Nephron (organoid): ENCODE measurements at regions not wholly inside any gene's neighbourhood (a gene's known extent, or its start where the extent isn't known, plus 50 kb on each side); places are given as distances from the start of the nearest gene placed in this dataset.

Experiments used
- H3K27ac Mint-ChIP-seq, 3 experiments: 2 replicates each; pipeline ENCODE4 v1.8.0; 2020; ENCODE audit warnings: mixed read lengths in 3 of 3, mild to moderate bottlenecking in 2 of 3, moderate library complexity in 1 of 3
- H3K27me3 Mint-ChIP-seq: 2 replicates; pipeline ENCODE4 v1.8.0; 2021; ENCODE audit warnings: low read depth, mild to moderate bottlenecking, moderate library complexity, mixed read lengths
- H3K36me3 Mint-ChIP-seq: 2 replicates; pipeline ENCODE4 v1.8.0; 2020; ENCODE audit warnings: low read depth, mixed read lengths
- H3K4me1 Mint-ChIP-seq: 2 replicates; pipeline ENCODE4 v1.8.0; 2020; ENCODE audit warnings: mixed read lengths
- H3K4me3 Mint-ChIP-seq, 3 experiments: 2 replicates each; pipeline ENCODE4 v1.8.0; 2020; ENCODE audit warnings: mild to moderate bottlenecking in 3 of 3, mixed read lengths in 3 of 3, moderate library complexity in 2 of 3
- H3K9me3 Mint-ChIP-seq: 2 replicates; pipeline ENCODE4 v1.8.0; 2020; ENCODE audit warnings: mixed read lengths
- TF ChIP-seq, protein P1 (sequence below), 3 experiments: fragments of 200-600 bp; sonication (generic); IDR thresholded peaks; one replicate each; pipeline ENCODE4 v1.5.0; 2021; ENCODE audit warnings: antibody characterized with exemption in 3 of 3; ENCODE audit not compliant: unreplicated experiment in 3 of 3

DNA sequence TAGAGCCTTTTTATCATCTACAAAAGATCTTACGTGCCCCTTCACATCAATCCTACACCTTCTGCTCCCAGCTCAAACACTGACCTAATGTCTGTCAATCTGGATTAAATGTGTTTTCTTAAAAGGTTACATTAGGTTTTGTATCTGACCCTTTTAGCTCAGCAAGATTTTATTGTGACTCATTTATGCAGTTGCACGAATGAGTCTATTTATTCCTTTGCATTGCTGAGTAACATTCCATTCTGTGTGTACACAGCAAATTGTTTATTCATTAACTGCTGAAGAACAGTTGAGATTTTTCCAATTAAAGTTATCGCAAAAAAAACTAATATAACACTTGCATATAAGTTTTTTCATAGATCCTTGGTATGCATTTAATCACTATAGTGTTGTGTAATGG lies 253.9 kb upstream of the GPC6 start:
- H3K36me3 Mint-ChIP-seq = no peaks in the 10 kb centered on the region
- TF ChIP-seq, protein P1, sequence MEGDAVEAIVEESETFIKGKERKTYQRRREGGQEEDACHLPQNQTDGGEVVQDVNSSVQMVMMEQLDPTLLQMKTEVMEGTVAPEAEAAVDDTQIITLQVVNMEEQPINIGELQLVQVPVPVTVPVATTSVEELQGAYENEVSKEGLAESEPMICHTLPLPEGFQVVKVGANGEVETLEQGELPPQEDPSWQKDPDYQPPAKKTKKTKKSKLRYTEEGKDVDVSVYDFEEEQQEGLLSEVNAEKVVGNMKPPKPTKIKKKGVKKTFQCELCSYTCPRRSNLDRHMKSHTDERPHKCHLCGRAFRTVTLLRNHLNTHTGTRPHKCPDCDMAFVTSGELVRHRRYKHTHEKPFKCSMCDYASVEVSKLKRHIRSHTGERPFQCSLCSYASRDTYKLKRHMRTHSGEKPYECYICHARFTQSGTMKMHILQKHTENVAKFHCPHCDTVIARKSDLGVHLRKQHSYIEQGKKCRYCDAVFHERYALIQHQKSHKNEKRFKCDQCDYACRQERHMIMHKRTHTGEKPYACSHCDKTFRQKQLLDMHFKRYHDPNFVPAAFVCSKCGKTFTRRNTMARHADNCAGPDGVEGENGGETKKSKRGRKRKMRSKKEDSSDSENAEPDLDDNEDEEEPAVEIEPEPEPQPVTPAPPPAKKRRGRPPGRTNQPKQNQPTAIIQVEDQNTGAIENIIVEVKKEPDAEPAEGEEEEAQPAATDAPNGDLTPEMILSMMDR (IDR thresholded peaks at IDR 0.05; ENCODE audit: unreplicated experiment in 3 of 3) = no peak
- no peaks in the 10 kb centered on the region for H3K9me3 Mint-ChIP-seq
- H3K4me1 Mint-ChIP-seq = no peaks in the 10 kb centered on the region
- H3K4me3 Mint-ChIP-seq = no peak overlapping the region
- no peaks in the 10 kb centered on the region for H3K27me3 Mint-ChIP-seq
- peak overlapping the region in 1 of 3 experiments; percentile 14 for H3K27ac Mint-ChIP-seq

DNA sequence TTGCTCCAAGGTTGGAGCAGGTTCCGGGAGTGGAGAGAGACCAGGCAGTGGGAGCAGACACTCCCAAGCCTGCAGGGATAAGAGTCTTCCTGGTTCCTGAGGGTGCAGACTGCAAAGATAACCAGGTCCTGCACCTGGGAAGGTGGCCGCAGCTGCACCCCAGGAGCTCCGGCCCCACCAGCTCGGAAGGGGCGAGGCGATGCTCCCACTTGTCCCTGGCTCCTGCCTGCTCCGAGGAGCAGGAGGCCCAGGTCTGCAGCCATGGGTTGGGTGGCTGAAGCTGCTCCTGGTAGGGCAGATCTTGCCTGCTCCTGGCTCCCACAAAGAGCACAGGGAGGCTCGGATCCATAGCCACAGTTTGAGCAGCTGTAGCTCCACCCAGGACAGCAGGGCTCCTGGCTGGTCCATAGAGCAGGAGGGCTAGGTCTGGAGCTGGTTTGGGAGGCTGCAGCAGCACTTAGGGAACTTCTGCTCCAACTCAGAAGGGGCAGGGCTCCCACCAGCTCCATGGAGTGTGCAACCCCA lies 251.6 kb upstream of the GPC6 start:
- Mint-ChIP-seq H3K36me3 (no peaks in the 10 kb centered on the region), H3K9me3 (no peaks in the 10 kb centered on the region), H3K27me3 (no peaks in the 10 kb centered on the region), H3K4me3 (no peak overlapping the region), H3K27ac (no peak overlapping the region), H3K4me1 (no peaks in the 10 kb centered on the region)
- TF ChIP-seq, protein P1 (IDR thresholded peaks at IDR 0.05; ENCODE audit: unreplicated experiment in 3 of 3) = no peak

DNA sequence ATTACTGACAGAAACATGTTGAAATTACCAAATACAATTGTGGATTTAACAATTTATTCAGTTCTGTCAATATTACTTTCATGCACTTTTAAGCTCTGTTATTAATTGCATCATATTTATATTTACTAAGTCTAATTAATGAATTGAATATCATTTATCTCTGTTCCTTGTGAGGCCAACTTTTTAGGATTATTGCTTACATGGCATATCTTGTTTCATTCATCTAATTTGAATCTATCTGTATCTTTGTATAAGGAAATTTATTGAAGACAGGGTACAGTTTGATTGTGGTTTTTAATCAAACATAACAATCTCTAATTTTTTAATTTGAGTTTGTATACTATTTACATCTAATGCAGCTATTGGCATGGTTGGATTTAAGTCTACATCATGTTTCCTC lies 249.9 kb upstream of the GPC6 start:
- TF ChIP-seq, protein P1 (IDR thresholded peaks at IDR 0.05; ENCODE audit: unreplicated experiment in 3 of 3) = no peak
- Mint-ChIP-seq H3K36me3 (no peaks in the 10 kb centered on the region), H3K9me3 (no peaks in the 10 kb centered on the region), H3K4me1 (no peaks in the 10 kb centered on the region), H3K27me3 (no peaks in the 10 kb centered on the region), H3K27ac (no peak overlapping the region), H3K4me3 (no peak overlapping the region)

DNA sequence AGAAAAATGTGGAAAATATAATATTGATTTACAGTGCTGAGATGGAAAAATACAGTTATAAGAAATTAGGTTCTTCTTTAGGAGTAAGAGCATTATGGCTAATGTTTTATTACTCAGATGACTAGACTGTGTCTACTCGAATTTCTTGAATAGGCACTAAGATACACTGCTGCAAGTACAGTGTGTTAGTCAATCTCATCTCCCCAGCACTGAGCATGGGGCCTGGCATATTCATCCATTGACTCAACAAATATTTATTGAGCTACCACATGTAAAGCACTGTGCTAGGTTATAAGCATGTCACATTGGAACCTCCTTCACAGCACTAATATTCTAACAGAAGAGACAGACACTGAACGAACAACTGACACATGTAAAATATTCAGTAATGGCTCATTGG lies 242.5 kb upstream of the GPC6 start:
- TF ChIP-seq, protein P1 (IDR thresholded peaks at IDR 0.05; ENCODE audit: unreplicated experiment in 3 of 3) = no peak
- Mint-ChIP-seq H3K27ac (no peak overlapping the region), H3K27me3 (no peaks in the 10 kb centered on the region), H3K36me3 (no peaks in the 10 kb centered on the region), H3K4me1 (no peaks in the 10 kb centered on the region), H3K4me3 (no peak overlapping the region), H3K9me3 (peaks cover 4% of the 10 kb centered on the region)

DNA sequence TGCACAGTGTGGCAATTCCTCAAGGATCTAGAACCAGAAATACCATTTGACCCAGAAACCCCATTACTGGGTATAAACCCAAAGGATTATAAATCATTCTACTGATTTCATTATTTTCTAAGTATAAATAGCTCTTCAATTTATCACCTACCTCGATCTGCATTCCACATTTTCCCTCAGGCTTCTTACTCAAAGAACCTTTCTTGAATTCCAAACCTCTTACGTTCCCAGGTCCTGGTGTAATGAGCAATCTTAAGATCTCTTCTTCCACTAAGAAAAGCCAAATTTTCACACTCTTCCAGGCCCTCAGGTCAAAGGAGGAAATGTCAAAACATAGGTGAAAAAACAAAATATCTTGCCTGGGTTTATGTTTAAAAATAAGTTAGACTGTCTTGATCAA lies 237.3 kb upstream of the GPC6 start:
- no peaks in the 10 kb centered on the region for H3K4me1 Mint-ChIP-seq
- TF ChIP-seq, protein P1 (IDR thresholded peaks at IDR 0.05; ENCODE audit: unreplicated experiment in 3 of 3) = no peak
- no peaks in the 10 kb centered on the region for H3K36me3 Mint-ChIP-seq
- peaks cover 13% of the 10 kb centered on the region for H3K9me3 Mint-ChIP-seq
- H3K27me3 Mint-ChIP-seq = no peaks in the 10 kb centered on the region
- H3K4me3 Mint-ChIP-seq = no peak overlapping the region
- H3K27ac Mint-ChIP-seq = no peak overlapping the region

DNA sequence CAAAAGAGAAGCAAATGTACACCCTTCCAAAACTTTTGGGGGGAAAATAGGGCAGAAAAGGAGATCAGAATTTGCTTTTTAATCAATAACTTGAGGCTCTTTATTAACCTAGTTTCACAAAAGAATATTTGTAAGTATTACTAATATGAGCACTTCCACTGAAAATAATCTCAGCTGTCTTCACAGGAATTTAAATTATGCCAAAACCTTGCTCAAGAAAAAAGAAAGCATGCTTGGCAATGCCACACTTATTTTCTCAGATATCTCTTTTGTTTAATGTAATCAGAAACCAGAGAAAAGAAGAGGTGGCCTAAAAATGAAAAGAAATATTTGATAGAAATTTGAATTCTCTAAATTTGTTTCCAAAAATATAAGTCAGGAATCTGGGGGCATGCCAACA lies 234.9 kb upstream of the GPC6 start:
- TF ChIP-seq, protein P1 (IDR thresholded peaks at IDR 0.05; ENCODE audit: unreplicated experiment in 3 of 3) = no peak
- no peaks in the 10 kb centered on the region for H3K4me1 Mint-ChIP-seq
- no peaks in the 10 kb centered on the region for H3K36me3 Mint-ChIP-seq
- no peak overlapping the region for H3K4me3 Mint-ChIP-seq
- peaks cover 19% of the 10 kb centered on the region for H3K9me3 Mint-ChIP-seq
- no peaks in the 10 kb centered on the region for H3K27me3 Mint-ChIP-seq
- no peak overlapping the region for H3K27ac Mint-ChIP-seq
